WTC11 (cell line): ENCODE measurements at regions not wholly inside any gene's neighbourhood (a gene's known extent, or its start where the extent isn't known, plus 50 kb on each side); places are given as distances from the start of the nearest gene placed in this dataset.

ENCODE experiments used
- ARID4B ChIP-seq: sonication (generic); formaldehyde crosslinking; IDR thresholded peaks from 2 replicates; pipeline ENCODE4 v1.8.0; 2023; ENCODE audit warnings: missing genetic modification reagents, mild to moderate bottlenecking, borderline replicate concordance
- CTCF ChIP-seq: fragments of 200-600 bp; IDR thresholded peaks from 2 replicates; pipeline ENCODE4 v1.8.0; 2022; ENCODE audit warnings: antibody characterized with exemption
- FOXP4 ChIP-seq: sonication (generic); formaldehyde crosslinking; IDR thresholded peaks from 2 replicates; pipeline ENCODE4 v1.8.0; 2022; ENCODE audit warnings: mild to moderate bottlenecking, missing genetic modification reagents
- GABPB1 ChIP-seq: sonication (generic); formaldehyde crosslinking; IDR thresholded peaks from 2 replicates; pipeline ENCODE4 v1.8.1; 2023; ENCODE audit warnings: mild to moderate bottlenecking, missing genetic modification reagents
- GRHL2 ChIP-seq: fragments of 250-450 bp; sonication (Bioruptor Pico); IDR thresholded peaks from 2 replicates; pipeline ENCODE4 v1.8.0; 2022; ENCODE audit warnings: mild to moderate bottlenecking, moderate library complexity; ENCODE audit not compliant: insufficient replicate concordance, severe bottlenecking
- MAX ChIP-seq: sonication (generic); formaldehyde crosslinking; IDR thresholded peaks from 2 replicates; pipeline ENCODE4 v1.8.0; 2022; ENCODE audit warnings: mild to moderate bottlenecking, missing genetic modification reagents
- NFE2L1 ChIP-seq: sonication (generic); formaldehyde crosslinking; IDR thresholded peaks from 2 replicates; pipeline ENCODE4 v1.8.1; 2023; ENCODE audit warnings: missing genetic modification reagents
- ZSCAN18 ChIP-seq: fragments of 250-450 bp; sonication (Bioruptor Pico); IDR thresholded peaks from 2 replicates; pipeline ENCODE4 v2.1.2; 2022; ENCODE audit warnings: mild to moderate bottlenecking, moderate library complexity

- TF ChIP-seq CTCF (no peak), FOXP4 (CRISPR knock-in tag) (no peak), GABPB1 (no peak), NFE2L1 (no peak), ZSCAN18 (no peak), MAX (CRISPR knock-in tag) (no peak), GRHL2 (CRISPR knock-in tag) (no peak), ARID4B (CRISPR knock-in tag) (no peak)
These were observed 268.8 kb upstream of the NR5A2 start for GRCh38 chr1:199758626-199759255.
